Neural cell (in vitro differentiated cells): ENCODE measurements at regions not wholly inside any gene's neighbourhood (a gene's known extent, or its start where the extent isn't known, plus 50 kb on each side); places are given as distances from the start of the nearest gene placed in this dataset.

Experiments
- H2AFZ ChIP-seq: fragments of 200-600, 300-800 bp; sonication (generic), shearing (Covaris generic); 2 replicates; pipeline ENCODE4 v1.6.0; 2014; ENCODE audit warnings: low read depth, mild to moderate bottlenecking, antibody characterized with exemption, low read length, moderate library complexity
- H3F3A ChIP-seq: fragments of 200-600 bp; shearing (Covaris generic); 2 replicates; pipeline ENCODE4 v1.6.1; 2016; ENCODE audit warnings: mild to moderate bottlenecking, moderate library complexity, mixed read lengths, antibody characterized with exemption, low read length; ENCODE audit not compliant: insufficient read depth, poor library complexity, severe bottlenecking
- H3K27ac ChIP-seq: fragments of 200-600, 300-800 bp; sonication (generic), shearing (Covaris generic); 2 replicates; pipeline ENCODE4 v1.5.1; 2014; ENCODE audit warnings: mild to moderate bottlenecking, low read length, moderate library complexity
- H3K27me3 ChIP-seq: fragments of 300-800, 200-600 bp; sonication (generic), shearing (Covaris generic); 2 replicates; pipeline ENCODE4 v1.6.0; 2014; ENCODE audit warnings: mild to moderate bottlenecking, low read depth, low read length, moderate library complexity; ENCODE audit not compliant: insufficient read depth
- H3K36me3 ChIP-seq: fragments of 300-800, 200-600 bp; sonication (generic), shearing (Covaris generic); 2 replicates; pipeline ENCODE4 v1.5.1; 2014; ENCODE audit warnings: mild to moderate bottlenecking, antibody characterized with exemption, low read length, moderate library complexity; ENCODE audit not compliant: insufficient read depth
- H3K4me2 ChIP-seq: fragments of 300-800, 200-600 bp; sonication (generic), shearing (Covaris generic); 2 replicates; pipeline ENCODE4 v1.6.0; 2014; ENCODE audit warnings: mild to moderate bottlenecking, low read length
- H3K4me3 ChIP-seq: fragments of 300-800, 200-600 bp; sonication (generic), shearing (Covaris generic); 2 replicates; pipeline ENCODE4 v1.5.1; 2014; ENCODE audit warnings: mild to moderate bottlenecking, low read length, moderate library complexity
- H3K79me2 ChIP-seq: fragments of 200-600 bp; shearing (Covaris generic); replicated peaks from 2 replicates; pipeline ENCODE4 v1.6.0; 2014; ENCODE audit warnings: mild to moderate bottlenecking, low read length, moderate library complexity; ENCODE audit not compliant: insufficient read depth
- H3K9ac ChIP-seq: fragments of 300-800, 200-600 bp; sonication (generic), shearing (Covaris generic); 2 replicates; pipeline ENCODE4 v1.6.1; 2016; ENCODE audit warnings: mild to moderate bottlenecking, low read length, mixed read lengths
- H3K9me2 ChIP-seq: fragments of 200-600 bp; shearing (Covaris generic); 2 replicates; pipeline ENCODE4 v1.6.1; 2016; ENCODE audit warnings: mild to moderate bottlenecking, low read length, mixed read lengths; ENCODE audit not compliant: insufficient read depth
- H3K9me3 ChIP-seq: fragments of 200-600, 300-800 bp; sonication (generic), shearing (Covaris generic); 2 replicates; pipeline ENCODE4 v1.6.1; 2016; ENCODE audit warnings: mild to moderate bottlenecking, mixed run types, low read length, moderate library complexity, mixed read lengths
- H4K20me1 ChIP-seq: fragments of 200-600 bp; shearing (Covaris generic); 2 replicates; pipeline ENCODE4 v1.6.1; 2016; ENCODE audit warnings: mild to moderate bottlenecking, mixed run types; ENCODE audit not compliant: insufficient read depth
- EP300 ChIP-seq: fragments of 450-650 bp; conservative IDR thresholded peaks from 2 replicates; pipeline ENCODE4 v1.6.1; 2014; ENCODE audit warnings: antibody characterized with exemption, mild to moderate bottlenecking, moderate library complexity; ENCODE audit not compliant: poor library complexity, severe bottlenecking
- EZH2 ChIP-seq: fragments of 200-600, 300-800 bp; shearing (Covaris generic), sonication (generic); IDR thresholded peaks from 2 replicates; pipeline ENCODE4 v1.6.1; 2014; ENCODE audit warnings: antibody characterized with exemption, low read length, borderline replicate concordance, mild to moderate bottlenecking; ENCODE audit not compliant: insufficient read depth, poor library complexity, severe bottlenecking
- MXI1 ChIP-seq: fragments of 450-650 bp; conservative IDR thresholded peaks from 2 replicates; pipeline ENCODE4 v1.6.1; 2014; ENCODE audit warnings: antibody characterized with exemption, mild to moderate bottlenecking; ENCODE audit not compliant: poor library complexity, severe bottlenecking
- POLR2AphosphoS5 ChIP-seq: IDR thresholded peaks from 2 replicates; pipeline ENCODE4 v1.6.1; 2012
- RAD21 ChIP-seq: fragments of 450-650 bp; conservative IDR thresholded peaks from 2 replicates; pipeline ENCODE4 v1.6.1; 2014; ENCODE audit warnings: antibody characterized with exemption, mild to moderate bottlenecking, moderate library complexity
- SMC3 ChIP-seq: fragments of 450-650 bp; conservative IDR thresholded peaks from 2 replicates; pipeline ENCODE4 v1.6.1; 2014; ENCODE audit warnings: antibody characterized with exemption, mild to moderate bottlenecking, moderate library complexity; ENCODE audit not compliant: poor library complexity
- TAF1 ChIP-seq: IDR thresholded peaks from 2 replicates; pipeline ENCODE4 v1.6.1; 2012; ENCODE audit warnings: low read depth
- TF ChIP-seq, protein P1 (sequence below): IDR thresholded peaks from 2 replicates; pipeline ENCODE4 v1.6.1; 2012; ENCODE audit warnings: borderline replicate concordance
- TF ChIP-seq, protein P2 (sequence below): fragments of 450-650 bp; IDR thresholded peaks from 2 replicates; pipeline ENCODE4 v1.5.1; 2014; ENCODE audit warnings: antibody characterized with exemption, mild to moderate bottlenecking, moderate library complexity; ENCODE audit not compliant: poor library complexity, severe bottlenecking

DNA sequence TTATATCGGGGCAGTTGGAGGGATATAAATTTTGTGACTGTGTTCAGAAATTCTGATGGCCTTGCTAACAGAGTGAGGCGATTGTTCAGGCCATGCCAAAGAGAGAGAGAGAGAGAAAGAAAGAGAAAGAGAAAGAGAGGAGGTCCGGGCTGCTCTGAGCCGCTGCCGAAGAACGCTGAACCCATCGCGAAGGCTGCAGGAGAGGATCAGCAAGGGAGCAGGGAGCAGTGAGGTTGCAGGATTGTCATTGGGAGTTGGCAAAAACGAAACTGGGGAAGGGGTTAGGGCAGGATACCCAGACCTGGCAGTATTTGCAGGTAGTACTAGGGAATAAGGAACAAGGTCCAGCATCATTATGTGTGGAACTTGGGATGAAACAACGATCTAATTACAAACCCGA lies 537.1 kb downstream of the INSC start:
- H3K27ac ChIP-seq = no peak overlapping the region
- TF ChIP-seq, protein P1, sequence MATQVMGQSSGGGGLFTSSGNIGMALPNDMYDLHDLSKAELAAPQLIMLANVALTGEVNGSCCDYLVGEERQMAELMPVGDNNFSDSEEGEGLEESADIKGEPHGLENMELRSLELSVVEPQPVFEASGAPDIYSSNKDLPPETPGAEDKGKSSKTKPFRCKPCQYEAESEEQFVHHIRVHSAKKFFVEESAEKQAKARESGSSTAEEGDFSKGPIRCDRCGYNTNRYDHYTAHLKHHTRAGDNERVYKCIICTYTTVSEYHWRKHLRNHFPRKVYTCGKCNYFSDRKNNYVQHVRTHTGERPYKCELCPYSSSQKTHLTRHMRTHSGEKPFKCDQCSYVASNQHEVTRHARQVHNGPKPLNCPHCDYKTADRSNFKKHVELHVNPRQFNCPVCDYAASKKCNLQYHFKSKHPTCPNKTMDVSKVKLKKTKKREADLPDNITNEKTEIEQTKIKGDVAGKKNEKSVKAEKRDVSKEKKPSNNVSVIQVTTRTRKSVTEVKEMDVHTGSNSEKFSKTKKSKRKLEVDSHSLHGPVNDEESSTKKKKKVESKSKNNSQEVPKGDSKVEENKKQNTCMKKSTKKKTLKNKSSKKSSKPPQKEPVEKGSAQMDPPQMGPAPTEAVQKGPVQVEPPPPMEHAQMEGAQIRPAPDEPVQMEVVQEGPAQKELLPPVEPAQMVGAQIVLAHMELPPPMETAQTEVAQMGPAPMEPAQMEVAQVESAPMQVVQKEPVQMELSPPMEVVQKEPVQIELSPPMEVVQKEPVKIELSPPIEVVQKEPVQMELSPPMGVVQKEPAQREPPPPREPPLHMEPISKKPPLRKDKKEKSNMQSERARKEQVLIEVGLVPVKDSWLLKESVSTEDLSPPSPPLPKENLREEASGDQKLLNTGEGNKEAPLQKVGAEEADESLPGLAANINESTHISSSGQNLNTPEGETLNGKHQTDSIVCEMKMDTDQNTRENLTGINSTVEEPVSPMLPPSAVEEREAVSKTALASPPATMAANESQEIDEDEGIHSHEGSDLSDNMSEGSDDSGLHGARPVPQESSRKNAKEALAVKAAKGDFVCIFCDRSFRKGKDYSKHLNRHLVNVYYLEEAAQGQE = no peak
- TF ChIP-seq TAF1 = no peak
- TF ChIP-seq, protein P2, sequence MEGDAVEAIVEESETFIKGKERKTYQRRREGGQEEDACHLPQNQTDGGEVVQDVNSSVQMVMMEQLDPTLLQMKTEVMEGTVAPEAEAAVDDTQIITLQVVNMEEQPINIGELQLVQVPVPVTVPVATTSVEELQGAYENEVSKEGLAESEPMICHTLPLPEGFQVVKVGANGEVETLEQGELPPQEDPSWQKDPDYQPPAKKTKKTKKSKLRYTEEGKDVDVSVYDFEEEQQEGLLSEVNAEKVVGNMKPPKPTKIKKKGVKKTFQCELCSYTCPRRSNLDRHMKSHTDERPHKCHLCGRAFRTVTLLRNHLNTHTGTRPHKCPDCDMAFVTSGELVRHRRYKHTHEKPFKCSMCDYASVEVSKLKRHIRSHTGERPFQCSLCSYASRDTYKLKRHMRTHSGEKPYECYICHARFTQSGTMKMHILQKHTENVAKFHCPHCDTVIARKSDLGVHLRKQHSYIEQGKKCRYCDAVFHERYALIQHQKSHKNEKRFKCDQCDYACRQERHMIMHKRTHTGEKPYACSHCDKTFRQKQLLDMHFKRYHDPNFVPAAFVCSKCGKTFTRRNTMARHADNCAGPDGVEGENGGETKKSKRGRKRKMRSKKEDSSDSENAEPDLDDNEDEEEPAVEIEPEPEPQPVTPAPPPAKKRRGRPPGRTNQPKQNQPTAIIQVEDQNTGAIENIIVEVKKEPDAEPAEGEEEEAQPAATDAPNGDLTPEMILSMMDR = no peak
- TF ChIP-seq SMC3 = no peak
- no peak for TF ChIP-seq POLR2AphosphoS5
- TF ChIP-seq RAD21 = no peak
- H3K4me3 ChIP-seq = no peak overlapping the region
- no peaks in the 10 kb centered on the region for H4K20me1 ChIP-seq
- no peak overlapping the region for H2AFZ ChIP-seq
- H3K9ac ChIP-seq = no peak overlapping the region
- no peaks in the 10 kb centered on the region for H3K27me3 ChIP-seq
- H3K36me3 ChIP-seq = no peaks in the 10 kb centered on the region
- no peaks in the 10 kb centered on the region for H3K9me2 ChIP-seq
- H3K9me3 ChIP-seq = no peaks in the 10 kb centered on the region
- H3K4me2 ChIP-seq = no peak overlapping the region
- no peaks in the 10 kb centered on the region for H3K79me2 ChIP-seq
- no peaks in the 10 kb centered on the region for H3F3A ChIP-seq

- no peak overlapping the region for H3K4me3 ChIP-seq
- TF ChIP-seq RAD21 (no peak), EZH2 (no peak), POLR2AphosphoS5 (no peak), TAF1 (no peak), MXI1 (no peak), EP300 (no peak), SMC3 (no peak)
- TF ChIP-seq, protein P1 = no peak
- TF ChIP-seq, protein P2 = no peak
Measured at GRCh38 chr11:15653191-15653710, 538.5 kb downstream of the INSC start.

More at GRCh38 chr11:15653191-15653710, 538.5 kb downstream of the INSC start:
- Histone ChIP-seq H3K9me2 (no peaks in the 10 kb centered on the region), H4K20me1 (no peaks in the 10 kb centered on the region), H3K27me3 (no peaks in the 10 kb centered on the region), H3K27ac (no peak overlapping the region), H3K79me2 (no peaks in the 10 kb centered on the region), H3F3A (no peaks in the 10 kb centered on the region), H3K9ac (no peak overlapping the region), H3K9me3 (no peaks in the 10 kb centered on the region), H3K4me2 (no peak overlapping the region), H2AFZ (no peak overlapping the region), H3K36me3 (no peaks in the 10 kb centered on the region)
